GM21390 (cell line): ENCODE measurements at regions not wholly inside any gene's neighbourhood (a gene's known extent, or its start where the extent isn't known, plus 50 kb on each side); places are given as distances from the start of the nearest gene placed in this dataset.

Experiments
- ATAC-seq: cut with Tn5 transposase; IDR thresholded peaks from one replicate; pipeline ENCODE4 v1.9.1; 2021; ENCODE audit not compliant: unreplicated experiment

GRCh38 chr6:76702187-76702586 is 629.7 kb upstream of the IMPG1 start:
- ATAC-seq = no peak

- ATAC-seq = no peak
Observed at GRCh38 chr6:76701610-76702009, 629.1 kb upstream of the IMPG1 start.

GRCh38 chr6:76697585-76697984 is 625.1 kb upstream of the IMPG1 start:
- ATAC-seq = no peak

GRCh38 chr6:76694795-76695194 is 622.3 kb upstream of the IMPG1 start:
- ATAC-seq = no peak

- no peak for ATAC-seq
Observed at GRCh38 chr6:76684875-76685274, 612.4 kb upstream of the IMPG1 start.

- ATAC-seq = no peak
Observed at GRCh38 chr6:76683985-76684384, 611.5 kb upstream of the IMPG1 start.

- ATAC-seq = no peak
Observed at GRCh38 chr6:76682842-76683241, 610.4 kb upstream of the IMPG1 start.

- no peak for ATAC-seq
Observed at GRCh38 chr6:76681781-76682180, 609.3 kb upstream of the IMPG1 start.

- ATAC-seq = no peak
Observed at GRCh38 chr6:76677017-76677416, 604.6 kb upstream of the IMPG1 start.

GRCh38 chr6:76671751-76672150 is 599.3 kb upstream of the IMPG1 start:
- ATAC-seq = no peak

GRCh38 chr6:76644231-76644630 is 571.8 kb upstream of the IMPG1 start:
- no peak for ATAC-seq

- no peak for ATAC-seq
Observed at GRCh38 chr6:76639941-76640340, 567.5 kb upstream of the IMPG1 start.

GRCh38 chr6:76634695-76635094 is 562.2 kb upstream of the IMPG1 start:
- no peak for ATAC-seq

GRCh38 chr6:76633259-76633658 is 560.8 kb upstream of the IMPG1 start:
- no peak for ATAC-seq

- ATAC-seq = no peak
Observed at GRCh38 chr6:76631622-76632021, 559.2 kb upstream of the IMPG1 start.

- ATAC-seq = no peak
Observed at GRCh38 chr6:76615395-76615794, 542.9 kb upstream of the IMPG1 start.

- no peak for ATAC-seq
Observed at GRCh38 chr6:76612954-76613353, 540.5 kb upstream of the IMPG1 start.

GRCh38 chr6:76609160-76609559 is 536.7 kb upstream of the IMPG1 start:
- ATAC-seq = no peak

- ATAC-seq = no peak
Observed at GRCh38 chr6:76594109-76594508, 521.6 kb upstream of the IMPG1 start.

- ATAC-seq = no peak
Observed at GRCh38 chr6:76593668-76594067, 521.2 kb upstream of the IMPG1 start.

GRCh38 chr6:76592566-76592965 is 520.1 kb upstream of the IMPG1 start:
- no peak for ATAC-seq

- ATAC-seq = no peak
Observed at GRCh38 chr6:76587271-76587670, 514.8 kb upstream of the IMPG1 start.

GRCh38 chr6:76584121-76584520 is 511.7 kb upstream of the IMPG1 start:
- ATAC-seq = no peak

- ATAC-seq = no peak
Observed at GRCh38 chr6:76578746-76579145, 506.3 kb upstream of the IMPG1 start.
